PC-9 (cell line): ENCODE measurements at regions not wholly inside any gene's neighbourhood (a gene's known extent, or its start where the extent isn't known, plus 50 kb on each side); places are given as distances from the start of the nearest gene placed in this dataset.

Experiments
- EZH2 ChIP-seq: fragments of 200-600 bp; sonication (generic); IDR thresholded peaks from 2 replicates; pipeline ENCODE4 v1.8.0; 2017; ENCODE audit warnings: antibody characterized with exemption, low read depth
- TF ChIP-seq, protein P1 (sequence below): fragments of 200-600 bp; sonication (generic); conservative IDR thresholded peaks from 2 replicates; pipeline ENCODE4 v1.6.1; 2017; ENCODE audit warnings: mixed run types, antibody characterized with exemption, mild to moderate bottlenecking, moderate library complexity

DNA sequence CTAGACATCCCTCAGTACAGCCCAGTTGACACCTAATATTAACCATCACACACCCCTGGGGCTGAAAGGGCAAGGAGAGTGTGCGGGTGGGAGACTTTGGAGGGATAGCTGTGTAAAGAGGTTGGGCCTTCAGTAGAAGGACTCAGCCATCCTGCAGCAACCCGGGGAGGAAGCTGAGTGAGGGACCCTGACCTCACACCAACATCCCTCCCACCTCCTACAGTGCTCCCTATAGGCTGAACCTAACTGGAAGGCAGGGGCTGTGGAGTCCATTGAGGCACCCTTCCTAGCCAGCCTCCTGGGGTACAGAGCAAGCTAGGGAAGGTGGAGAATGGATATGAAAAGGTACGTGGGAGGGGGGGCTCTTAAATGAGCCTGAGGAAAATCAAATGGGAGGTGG lies 276.3 kb downstream of the PTTG2 start:
- TF ChIP-seq, protein P1, sequence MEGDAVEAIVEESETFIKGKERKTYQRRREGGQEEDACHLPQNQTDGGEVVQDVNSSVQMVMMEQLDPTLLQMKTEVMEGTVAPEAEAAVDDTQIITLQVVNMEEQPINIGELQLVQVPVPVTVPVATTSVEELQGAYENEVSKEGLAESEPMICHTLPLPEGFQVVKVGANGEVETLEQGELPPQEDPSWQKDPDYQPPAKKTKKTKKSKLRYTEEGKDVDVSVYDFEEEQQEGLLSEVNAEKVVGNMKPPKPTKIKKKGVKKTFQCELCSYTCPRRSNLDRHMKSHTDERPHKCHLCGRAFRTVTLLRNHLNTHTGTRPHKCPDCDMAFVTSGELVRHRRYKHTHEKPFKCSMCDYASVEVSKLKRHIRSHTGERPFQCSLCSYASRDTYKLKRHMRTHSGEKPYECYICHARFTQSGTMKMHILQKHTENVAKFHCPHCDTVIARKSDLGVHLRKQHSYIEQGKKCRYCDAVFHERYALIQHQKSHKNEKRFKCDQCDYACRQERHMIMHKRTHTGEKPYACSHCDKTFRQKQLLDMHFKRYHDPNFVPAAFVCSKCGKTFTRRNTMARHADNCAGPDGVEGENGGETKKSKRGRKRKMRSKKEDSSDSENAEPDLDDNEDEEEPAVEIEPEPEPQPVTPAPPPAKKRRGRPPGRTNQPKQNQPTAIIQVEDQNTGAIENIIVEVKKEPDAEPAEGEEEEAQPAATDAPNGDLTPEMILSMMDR = no peak
- TF ChIP-seq EZH2 = no peak
